ENCODE measurements at regions not wholly inside any gene's neighbourhood (a gene's known extent, or its start where the extent isn't known, plus 50 kb on each side); places are given as distances from the start of the nearest gene placed in this dataset.

DNA sequence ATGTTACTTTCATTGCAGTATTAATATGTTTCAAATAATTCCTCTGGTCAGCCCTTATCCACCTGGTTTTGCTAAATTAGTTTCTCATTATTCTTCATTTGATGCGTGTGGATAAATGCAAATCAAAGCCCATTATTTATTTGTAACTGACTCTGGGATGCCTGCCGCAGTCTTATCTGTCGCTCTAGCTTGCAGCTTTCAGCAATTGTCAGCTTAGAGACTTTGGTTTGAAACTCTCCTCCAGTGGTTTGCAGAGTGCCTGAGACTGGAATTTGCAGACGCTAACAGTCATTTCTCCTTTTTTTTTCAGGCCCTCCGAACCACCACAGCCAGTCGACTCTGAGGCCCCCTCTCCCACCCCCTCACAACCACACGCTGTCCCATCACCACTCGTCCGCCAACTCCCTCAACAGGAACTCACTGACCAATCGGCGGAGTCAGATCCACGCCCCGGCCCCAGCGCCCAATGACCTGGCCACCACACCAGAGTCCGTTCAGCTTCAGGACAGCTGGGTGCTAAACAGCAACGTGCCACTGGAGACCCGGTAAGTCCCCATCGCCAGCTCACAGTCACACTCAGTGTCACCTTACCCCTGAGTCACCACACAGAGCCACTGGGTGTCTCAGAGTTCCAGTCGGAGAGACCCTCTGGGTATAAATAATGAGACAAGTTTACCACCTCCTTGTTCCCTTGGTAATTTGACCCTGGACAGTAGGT is 339.0 kb upstream of the WWC1 start:
- no peaks in the 10 kb centered on the region for H3K36me3 ChIP-seq (ENCODE audit: control insufficient read depth in 2 of 2, insufficient read depth in 2 of 2, low read length in 2 of 2)
- no peaks in the 10 kb centered on the region for H3K4me1 ChIP-seq (ENCODE audit: control insufficient read depth in 2 of 2, insufficient read depth in 2 of 2, low read length in 2 of 2)
- H3K9ac ChIP-seq (ENCODE audit: low read depth in 1 of 2, low read length in 2 of 2) = no peak overlapping the region
- H3K27ac ChIP-seq (ENCODE audit: low read depth in 2 of 2, low read length in 2 of 2) = no peak overlapping the region
- no peaks in the 10 kb centered on the region for H3K9me3 ChIP-seq (ENCODE audit: control insufficient read depth in 2 of 2, low read length in 2 of 2)
- H3K27me3 ChIP-seq (ENCODE audit: control insufficient read depth in 2 of 2, insufficient read depth in 2 of 2, low read length in 2 of 2) = no peaks in the 10 kb centered on the region
- H3K4me3 ChIP-seq (ENCODE audit: low read length in 2 of 2) = no peak overlapping the region

DNA sequence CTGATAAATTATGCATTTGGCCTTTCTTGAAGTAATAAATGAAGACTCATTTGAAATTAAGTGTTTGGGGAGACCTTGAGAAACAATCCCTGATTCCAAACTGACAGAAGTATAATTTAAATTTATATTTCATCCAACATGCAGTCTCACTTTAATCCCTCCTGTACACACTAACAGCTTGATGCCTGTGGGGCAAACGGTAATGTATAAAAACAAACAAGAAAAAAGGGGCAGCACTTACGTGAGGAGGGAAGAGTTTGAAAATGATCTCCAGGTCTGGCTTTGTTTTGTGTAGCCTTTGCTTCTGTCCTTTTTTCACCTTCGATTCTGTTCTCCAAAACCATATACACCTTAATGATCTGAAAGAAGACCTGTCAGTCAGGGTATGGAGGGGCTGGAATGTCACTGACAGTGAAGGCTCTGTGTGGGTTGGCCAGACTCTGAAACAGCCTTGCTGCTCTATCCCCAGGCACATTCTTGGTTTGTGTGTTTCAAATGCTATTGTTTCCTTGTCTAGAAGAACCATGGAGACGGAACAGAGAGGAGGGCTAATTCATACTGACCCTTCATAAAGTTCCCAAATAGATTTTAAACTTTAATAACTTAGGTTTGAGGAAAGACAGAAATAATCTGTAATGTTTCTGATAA is 338.2 kb upstream of the WWC1 start:
- Histone ChIP-seq H3K9ac (ENCODE audit: low read depth in 1 of 2, low read length in 2 of 2) (no peak overlapping the region), H3K4me1 (ENCODE audit: control insufficient read depth in 2 of 2, insufficient read depth in 2 of 2, low read length in 2 of 2) (no peaks in the 10 kb centered on the region), H3K9me3 (ENCODE audit: control insufficient read depth in 2 of 2, low read length in 2 of 2) (no peaks in the 10 kb centered on the region), H3K27ac (ENCODE audit: low read depth in 2 of 2, low read length in 2 of 2) (no peak overlapping the region), H3K4me3 (ENCODE audit: low read length in 2 of 2) (no peak overlapping the region), H3K36me3 (ENCODE audit: control insufficient read depth in 2 of 2, insufficient read depth in 2 of 2, low read length in 2 of 2) (no peaks in the 10 kb centered on the region), H3K27me3 (ENCODE audit: control insufficient read depth in 2 of 2, insufficient read depth in 2 of 2, low read length in 2 of 2) (no peaks in the 10 kb centered on the region)

DNA sequence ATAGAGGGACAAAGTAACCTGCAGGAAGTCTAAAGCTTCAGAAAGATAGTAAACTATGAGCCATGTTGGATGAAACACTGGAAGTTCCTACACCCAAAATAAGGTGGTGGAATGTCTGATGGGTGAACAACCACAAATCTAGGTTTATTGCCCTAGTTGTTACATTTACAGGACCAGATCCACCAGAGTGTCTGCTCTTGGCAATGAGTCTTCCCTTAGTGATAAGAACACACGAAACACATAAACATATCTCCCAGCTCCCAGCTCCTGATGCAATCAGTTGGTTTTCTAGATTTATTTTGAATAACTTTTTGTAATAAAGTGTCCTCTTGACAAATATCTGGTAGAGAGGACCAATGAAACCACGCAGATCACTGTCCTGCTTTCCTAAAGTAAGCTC is 329.7 kb upstream of the WWC1 start:
- Histone ChIP-seq H3K9me3 (ENCODE audit: control insufficient read depth in 2 of 2, low read length in 2 of 2) (no peaks in the 10 kb centered on the region), H3K9ac (ENCODE audit: low read depth in 1 of 2, low read length in 2 of 2) (no peak overlapping the region), H3K36me3 (ENCODE audit: control insufficient read depth in 2 of 2, insufficient read depth in 2 of 2, low read length in 2 of 2) (no peaks in the 10 kb centered on the region), H3K4me3 (ENCODE audit: low read length in 2 of 2) (no peak overlapping the region), H3K27ac (ENCODE audit: low read depth in 2 of 2, low read length in 2 of 2) (no peak overlapping the region), H3K27me3 (ENCODE audit: control insufficient read depth in 2 of 2, insufficient read depth in 2 of 2, low read length in 2 of 2) (no peaks in the 10 kb centered on the region), H3K4me1 (ENCODE audit: control insufficient read depth in 2 of 2, insufficient read depth in 2 of 2, low read length in 2 of 2) (no peaks in the 10 kb centered on the region)

DNA sequence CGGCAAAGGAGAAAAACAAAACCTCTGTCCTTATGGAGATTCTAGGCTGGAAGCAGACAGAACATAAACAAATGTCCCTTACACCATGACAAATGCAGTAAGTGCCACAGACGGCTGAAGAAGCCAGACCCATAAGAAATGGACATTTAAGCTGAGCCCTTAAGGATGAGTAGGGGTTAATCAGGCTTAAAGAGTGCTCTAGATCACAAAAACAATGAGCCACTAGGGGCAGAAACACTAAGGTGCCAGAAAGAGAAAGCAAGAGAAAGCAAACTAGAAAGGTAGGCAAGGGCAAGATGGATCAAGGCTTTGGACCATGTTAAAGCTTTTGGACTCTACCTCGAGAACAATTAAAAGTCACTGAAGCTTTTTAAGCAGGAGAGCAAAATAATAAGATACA is 326.9 kb upstream of the WWC1 start:
- no peaks in the 10 kb centered on the region for H3K27me3 ChIP-seq (ENCODE audit: control insufficient read depth in 2 of 2, insufficient read depth in 2 of 2, low read length in 2 of 2)
- no peak overlapping the region for H3K27ac ChIP-seq (ENCODE audit: low read depth in 2 of 2, low read length in 2 of 2)

DNA sequence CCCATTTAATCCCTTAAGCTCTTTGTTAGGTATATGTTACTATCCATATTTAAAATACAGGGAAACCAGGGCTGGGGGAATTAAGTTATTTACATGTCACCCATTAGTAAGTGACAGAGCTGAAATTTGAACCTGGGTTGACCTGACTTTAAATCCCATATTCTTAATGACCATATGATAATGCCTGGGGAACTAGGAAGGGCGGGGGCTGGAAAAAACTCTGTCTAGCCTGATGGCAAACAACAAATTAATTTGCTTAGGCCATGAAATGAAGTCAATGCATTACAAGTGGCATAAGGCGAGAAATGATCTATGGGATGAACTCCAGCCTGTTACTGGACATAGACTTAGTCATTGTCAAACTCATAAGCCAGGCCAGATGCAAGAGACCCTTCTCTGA is 325.7 kb upstream of the WWC1 start:
- H3K36me3 ChIP-seq (ENCODE audit: control insufficient read depth in 2 of 2, insufficient read depth in 2 of 2, low read length in 2 of 2) = no peaks in the 10 kb centered on the region
- no peak overlapping the region for H3K9ac ChIP-seq (ENCODE audit: low read depth in 1 of 2, low read length in 2 of 2)
- no peaks in the 10 kb centered on the region for H3K4me1 ChIP-seq (ENCODE audit: control insufficient read depth in 2 of 2, insufficient read depth in 2 of 2, low read length in 2 of 2)
- H3K4me3 ChIP-seq (ENCODE audit: low read length in 2 of 2) = no peak overlapping the region
- H3K27ac ChIP-seq (ENCODE audit: low read depth in 2 of 2, low read length in 2 of 2) = no peak overlapping the region
- no peaks in the 10 kb centered on the region for H3K9me3 ChIP-seq (ENCODE audit: control insufficient read depth in 2 of 2, low read length in 2 of 2)
- H3K27me3 ChIP-seq (ENCODE audit: control insufficient read depth in 2 of 2, insufficient read depth in 2 of 2, low read length in 2 of 2) = no peaks in the 10 kb centered on the region

More for the DNA sequence above, 326.9 kb upstream of the WWC1 start:
- no peak overlapping the region for H3K9ac ChIP-seq (ENCODE audit: low read depth in 1 of 2, low read length in 2 of 2)
- no peaks in the 10 kb centered on the region for H3K36me3 ChIP-seq (ENCODE audit: control insufficient read depth in 2 of 2, insufficient read depth in 2 of 2, low read length in 2 of 2)
- no peaks in the 10 kb centered on the region for H3K4me1 ChIP-seq (ENCODE audit: control insufficient read depth in 2 of 2, insufficient read depth in 2 of 2, low read length in 2 of 2)
- H3K4me3 ChIP-seq (ENCODE audit: low read length in 2 of 2) = no peak overlapping the region
- H3K9me3 ChIP-seq (ENCODE audit: control insufficient read depth in 2 of 2, low read length in 2 of 2) = no peaks in the 10 kb centered on the region

DNA sequence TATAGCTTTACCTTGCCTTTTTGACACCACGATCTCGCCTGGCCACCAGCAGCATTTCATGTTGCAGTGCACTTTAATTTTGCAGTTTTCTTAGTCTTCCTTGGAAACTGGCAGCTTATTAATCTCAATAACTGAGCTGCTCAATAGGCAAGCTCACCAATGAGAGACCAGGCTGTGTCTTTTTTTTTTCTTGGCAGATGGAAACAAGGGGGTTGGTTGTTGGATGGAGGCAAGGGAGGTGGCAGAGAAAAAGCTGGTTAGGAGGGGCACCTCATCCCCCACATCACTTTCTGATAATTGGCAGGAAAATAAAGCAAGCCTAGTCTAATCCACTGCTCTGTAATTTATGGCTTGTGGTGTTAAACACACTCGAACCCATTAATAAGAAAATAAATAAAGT is 324.5 kb upstream of the WWC1 start:
- no peak overlapping the region for H3K4me3 ChIP-seq (ENCODE audit: low read length in 2 of 2)
- no peak overlapping the region for H3K27ac ChIP-seq (ENCODE audit: low read depth in 2 of 2, low read length in 2 of 2)
- no peaks in the 10 kb centered on the region for H3K27me3 ChIP-seq (ENCODE audit: control insufficient read depth in 2 of 2, insufficient read depth in 2 of 2, low read length in 2 of 2)
- no peaks in the 10 kb centered on the region for H3K9me3 ChIP-seq (ENCODE audit: control insufficient read depth in 2 of 2, low read length in 2 of 2)
- no peaks in the 10 kb centered on the region for H3K4me1 ChIP-seq (ENCODE audit: control insufficient read depth in 2 of 2, insufficient read depth in 2 of 2, low read length in 2 of 2)
- no peaks in the 10 kb centered on the region for H3K36me3 ChIP-seq (ENCODE audit: control insufficient read depth in 2 of 2, insufficient read depth in 2 of 2, low read length in 2 of 2)
- no peak overlapping the region for H3K9ac ChIP-seq (ENCODE audit: low read depth in 1 of 2, low read length in 2 of 2)

DNA sequence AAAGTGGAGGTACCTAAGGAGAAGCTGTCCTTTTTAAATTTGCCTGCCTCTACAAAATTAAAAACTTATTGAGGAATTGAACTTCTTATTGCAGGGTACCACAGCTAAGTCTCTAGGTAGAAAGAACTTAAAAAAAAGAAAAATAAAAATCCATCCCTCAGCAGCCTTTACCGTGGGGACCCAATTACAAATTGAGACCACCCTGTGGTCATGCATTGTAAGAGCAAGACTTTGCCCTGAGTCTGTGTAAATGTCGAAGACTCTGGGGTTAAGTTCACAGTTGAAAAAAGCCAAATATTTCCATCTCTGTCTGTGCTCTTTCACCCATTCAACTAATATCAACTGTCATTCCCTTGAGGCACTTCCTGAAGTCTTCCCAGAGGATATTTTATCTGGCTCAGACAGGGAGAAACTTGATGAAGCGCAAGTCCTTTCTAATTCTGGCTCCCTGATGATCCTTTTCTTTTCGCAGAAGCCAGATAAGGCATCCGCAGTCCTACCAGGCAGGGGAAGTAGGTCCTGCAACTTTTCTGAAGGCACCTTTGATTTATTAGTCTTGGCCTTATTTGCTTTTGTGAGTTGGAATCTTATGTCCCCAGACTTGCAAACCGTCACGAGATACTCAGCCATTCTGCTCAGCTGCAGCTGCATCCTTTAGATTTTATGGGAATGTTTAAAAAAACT is 323.8 kb upstream of the WWC1 start:
- no peak overlapping the region for H3K9ac ChIP-seq (ENCODE audit: low read depth in 1 of 2, low read length in 2 of 2)
- H3K27me3 ChIP-seq (ENCODE audit: control insufficient read depth in 2 of 2, insufficient read depth in 2 of 2, low read length in 2 of 2) = no peaks in the 10 kb centered on the region
- H3K4me3 ChIP-seq (ENCODE audit: low read length in 2 of 2) = no peak overlapping the region
- no peaks in the 10 kb centered on the region for H3K4me1 ChIP-seq (ENCODE audit: control insufficient read depth in 2 of 2, insufficient read depth in 2 of 2, low read length in 2 of 2)
- H3K36me3 ChIP-seq (ENCODE audit: control insufficient read depth in 2 of 2, insufficient read depth in 2 of 2, low read length in 2 of 2) = no peaks in the 10 kb centered on the region
- no peak overlapping the region for H3K27ac ChIP-seq (ENCODE audit: low read depth in 2 of 2, low read length in 2 of 2)
- no peaks in the 10 kb centered on the region for H3K9me3 ChIP-seq (ENCODE audit: control insufficient read depth in 2 of 2, low read length in 2 of 2)

DNA sequence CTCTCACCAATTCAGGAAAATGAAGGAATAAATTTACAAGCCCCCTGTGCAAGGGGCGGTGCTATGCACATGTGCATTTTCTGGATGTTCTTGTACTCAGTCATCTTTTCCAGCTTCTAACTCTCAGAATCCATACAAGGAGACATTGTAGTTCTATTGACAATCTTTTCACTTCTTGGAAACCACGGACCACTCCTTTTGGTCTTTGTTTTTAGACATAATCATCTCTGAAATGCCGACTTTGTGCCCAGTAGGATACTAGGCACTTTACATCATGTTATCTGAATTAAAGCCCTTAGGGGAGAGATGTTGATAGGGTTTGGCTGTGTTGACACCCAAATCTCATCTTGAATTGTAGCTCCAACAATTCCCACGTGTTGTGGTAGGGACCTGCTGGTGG is 322.6 kb upstream of the WWC1 start:
- Histone ChIP-seq H3K27ac (ENCODE audit: low read depth in 2 of 2, low read length in 2 of 2) (no peak overlapping the region), H3K27me3 (ENCODE audit: control insufficient read depth in 2 of 2, insufficient read depth in 2 of 2, low read length in 2 of 2) (no peaks in the 10 kb centered on the region), H3K4me3 (ENCODE audit: low read length in 2 of 2) (no peak overlapping the region), H3K36me3 (ENCODE audit: control insufficient read depth in 2 of 2, insufficient read depth in 2 of 2, low read length in 2 of 2) (no peaks in the 10 kb centered on the region), H3K4me1 (ENCODE audit: control insufficient read depth in 2 of 2, insufficient read depth in 2 of 2, low read length in 2 of 2) (no peaks in the 10 kb centered on the region), H3K9ac (ENCODE audit: low read depth in 1 of 2, low read length in 2 of 2) (no peak overlapping the region), H3K9me3 (ENCODE audit: control insufficient read depth in 2 of 2, low read length in 2 of 2) (no peaks in the 10 kb centered on the region)

DNA sequence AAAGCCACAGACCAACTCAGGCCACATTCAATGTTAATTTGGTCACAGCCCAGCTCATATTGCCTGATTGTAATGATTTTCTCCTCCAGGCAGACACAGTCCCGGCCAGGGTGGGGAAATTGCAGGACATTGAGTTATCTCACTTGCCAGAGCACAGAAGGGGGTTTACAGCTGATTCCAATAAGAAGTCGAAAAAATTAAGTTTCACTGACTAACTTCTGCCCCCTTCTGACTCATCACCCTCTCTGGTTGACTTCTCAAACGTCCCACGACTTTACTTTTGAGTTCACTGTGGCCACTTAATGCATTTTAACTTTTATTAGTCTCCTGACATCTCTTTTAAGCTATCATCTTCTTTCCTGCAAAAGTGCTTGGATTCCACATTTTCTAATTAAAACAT is 321.4 kb upstream of the WWC1 start:
- no peak overlapping the region for H3K9ac ChIP-seq (ENCODE audit: low read depth in 1 of 2, low read length in 2 of 2)
- no peaks in the 10 kb centered on the region for H3K27me3 ChIP-seq (ENCODE audit: control insufficient read depth in 2 of 2, insufficient read depth in 2 of 2, low read length in 2 of 2)
- no peaks in the 10 kb centered on the region for H3K36me3 ChIP-seq (ENCODE audit: control insufficient read depth in 2 of 2, insufficient read depth in 2 of 2, low read length in 2 of 2)
- H3K4me3 ChIP-seq (ENCODE audit: low read length in 2 of 2) = no peak overlapping the region
- H3K4me1 ChIP-seq (ENCODE audit: control insufficient read depth in 2 of 2, insufficient read depth in 2 of 2, low read length in 2 of 2) = no peaks in the 10 kb centered on the region
- H3K9me3 ChIP-seq (ENCODE audit: control insufficient read depth in 2 of 2, low read length in 2 of 2) = no peaks in the 10 kb centered on the region
- H3K27ac ChIP-seq (ENCODE audit: low read depth in 2 of 2, low read length in 2 of 2) = no peak overlapping the region

DNA sequence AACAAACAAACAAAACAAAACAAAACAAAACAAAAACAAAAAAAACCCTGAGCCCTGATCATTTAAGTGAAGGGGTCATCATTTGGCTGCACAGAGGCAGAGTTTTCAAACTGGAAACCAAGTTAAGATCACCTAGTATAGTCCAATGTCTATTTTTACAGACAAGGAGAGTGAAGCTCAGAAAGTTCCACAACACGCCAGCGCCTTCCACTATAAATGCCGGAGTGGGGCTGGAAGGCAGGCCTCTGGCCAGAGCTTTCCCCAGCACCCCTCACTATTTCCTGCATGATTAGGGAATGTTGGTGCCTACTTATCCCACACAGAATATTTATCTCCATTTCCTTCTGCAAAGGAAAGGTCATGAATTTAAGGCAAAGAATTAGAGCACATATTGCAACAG is 319.7 kb upstream of the WWC1 start:
- no peak overlapping the region for H3K4me3 ChIP-seq (ENCODE audit: low read length in 2 of 2)
- H3K27ac ChIP-seq (ENCODE audit: low read depth in 2 of 2, low read length in 2 of 2) = no peak overlapping the region
- no peaks in the 10 kb centered on the region for H3K36me3 ChIP-seq (ENCODE audit: control insufficient read depth in 2 of 2, insufficient read depth in 2 of 2, low read length in 2 of 2)
- H3K9me3 ChIP-seq (ENCODE audit: control insufficient read depth in 2 of 2, low read length in 2 of 2) = no peaks in the 10 kb centered on the region
- H3K4me1 ChIP-seq (ENCODE audit: control insufficient read depth in 2 of 2, insufficient read depth in 2 of 2, low read length in 2 of 2) = no peaks in the 10 kb centered on the region
- H3K9ac ChIP-seq (ENCODE audit: low read depth in 1 of 2, low read length in 2 of 2) = no peak overlapping the region
- no peaks in the 10 kb centered on the region for H3K27me3 ChIP-seq (ENCODE audit: control insufficient read depth in 2 of 2, insufficient read depth in 2 of 2, low read length in 2 of 2)

Data from mucosa of rectum (tissue), 2 donors.